GM21786 (cell line): ENCODE measurements at regions not wholly inside any gene's neighbourhood (a gene's known extent, or its start where the extent isn't known, plus 50 kb on each side); places are given as distances from the start of the nearest gene placed in this dataset.
A peak's percentile ranks its signal among the peaks of the same experiment; 100 is the strongest.
"Not testable (repeated sequence)": the region's sequence is repeated elsewhere in the genome, so short reads cannot be mapped to it uniquely, and the experiment has no call there.

ENCODE experiments used
- ATAC-seq: cut with Tn5 transposase; IDR thresholded peaks from one replicate; pipeline ENCODE4 v1.9.1; 2021; ENCODE audit not compliant: unreplicated experiment

GRCh38 chr4:69013933-69014332 is 62.3 kb upstream of the UGT2A3 start:
- not testable (repeated sequence) for ATAC-seq

- not testable (repeated sequence) for ATAC-seq
These were observed 66.4 kb upstream of the UGT2A3 start for GRCh38 chr4:69017986-69018385.

- not testable (repeated sequence) for ATAC-seq
These were observed 68.2 kb upstream of the UGT2A3 start for GRCh38 chr4:69019538-69020461.

GRCh38 chr4:69020462-69020807 is 68.8 kb upstream of the UGT2A3 start:
- not testable (repeated sequence) for ATAC-seq

- ATAC-seq = peak; percentile 84
These were observed 70.9 kb upstream of the UGT2B7 start for GRCh38 chr4:69025191-69025998.

GRCh38 chr4:69025999-69026387 is 70.3 kb upstream of the UGT2B7 start:
- no peak for ATAC-seq

GRCh38 chr4:69026974-69027373 is 69.3 kb upstream of the UGT2B7 start:
- no peak for ATAC-seq

- ATAC-seq = no peak
These were observed 65.9 kb upstream of the UGT2B7 start for GRCh38 chr4:69030326-69030725.

- ATAC-seq = no peak
These were observed 63.2 kb upstream of the UGT2B7 start for GRCh38 chr4:69032847-69033638.

GRCh38 chr4:69034315-69034740 is 61.9 kb upstream of the UGT2B7 start:
- ATAC-seq = not testable (repeated sequence)

GRCh38 chr4:69038582-69038981 is 57.7 kb upstream of the UGT2B7 start:
- no peak for ATAC-seq

- ATAC-seq = no peak
These were observed 57.2 kb upstream of the UGT2B7 start for GRCh38 chr4:69039071-69039470.

- ATAC-seq = no peak
These were observed 52.0 kb upstream of the UGT2B7 start for GRCh38 chr4:69044247-69044646.
